ENCODE measurements at regions not wholly inside any gene's neighbourhood (a gene's known extent, or its start where the extent isn't known, plus 50 kb on each side); places are given as distances from the start of the nearest gene placed in this dataset.

GRCh38 chrX:115364670-115365069 is 75.2 kb downstream of the LUZP4 start:
- CTCF ChIA-PET: interaction anchor here (0.6 to 4.0 kb wide), 5 partner anchors 10 to 278 kb away, joined by 3 to 33 read pairs (median 5); no protein-coding TSS in a partner anchor

GRCh38 chrX:115366535-115366934 is 77.0 kb downstream of the LUZP4 start:
- DNase-seq (ENCODE audit: low read depth, low spot score): no peak
- Histone ChIP-seq H3K4me1 (ENCODE audit: control insufficient read depth, insufficient read depth, low read length) (no peaks in the 10 kb centered on the region), H3K4me2 (ENCODE audit: control insufficient read depth, insufficient read depth) (no peak overlapping the region), H3K9ac (ENCODE audit: control insufficient read depth, insufficient read depth, low read length) (no peak overlapping the region), H3K27me3 (replicated peaks in 1 of 2; ENCODE audit: control insufficient read depth in 2 of 2, insufficient read depth in 2 of 2, low read length in 1 of 2) (no peaks in the 10 kb centered on the region; a peak in 1 of 4 replicates), H3K9me3 (replicated peaks; ENCODE audit: control insufficient read depth, insufficient read depth, low read length) (no peaks in the 10 kb centered on the region), H3K36me3 (ENCODE audit: control insufficient read depth in 2 of 2, insufficient read depth in 2 of 2, low read length in 1 of 2) (no peaks in the 10 kb centered on the region), H3K79me2 (ENCODE audit: control insufficient read depth, insufficient read depth, low read length) (no peaks in the 10 kb centered on the region), H3K4me3 (no peak overlapping the region), H4K20me1 (ENCODE audit: control insufficient read depth, insufficient read depth) (no peaks in the 10 kb centered on the region), H2AFZ (ENCODE audit: control insufficient read depth, low read depth, low read length) (no peak overlapping the region), H3K27ac (ENCODE audit: control insufficient read depth, insufficient read depth) (no peak overlapping the region)
- in situ Hi-C loops (cut with MboI) (no loop called here), intact Hi-C loops (cut with micrococcal nuclease; ENCODE audit: unreplicated experiment) (no loop called here)
- ATAC-seq: no peak
- ChIA-PET SMC1A (ENCODE audit: uncharacterized antibody, unreplicated experiment) (no interaction called here), POLR2A (interaction anchor here (0.5 kb wide), 1 partner anchor 254 kb away, joined by 4 read pairs; no protein-coding TSS in a partner anchor), CTCF (no interaction called here), RAD21 (ENCODE audit: unreplicated experiment) (no interaction called here)
- WGBS (ENCODE audit: insufficient coverage, insufficient replicate concordance, low lambda C conversion rate, missing lambda C conversion rate): 3% methylated on average over 1 of the region's 1 CpG
- FAIRE-seq: no peak
- no TSS peak for BruUV-seq (replicated peaks)
- TF ChIP-seq NKRF (conservative IDR thresholded peaks at IDR 0.05) (no peak), IRF4 (IDR thresholded peaks at IDR 0.05; ENCODE audit: low read depth, low read length) (no peak), MLLT1 (IDR thresholded peaks at IDR 0.05) (no peak), ATF7 (IDR thresholded peaks at IDR 0.05; ENCODE audit: low read depth) (no peak), SP1 (IDR thresholded peaks at IDR 0.05; ENCODE audit: low read depth, low read length) (no peak), NRF1 (conservative IDR thresholded peaks at IDR 0.05; ENCODE audit: low read depth, low read length) (no peak)

More at GRCh38 chrX:115364670-115365069, 75.2 kb downstream of the LUZP4 start:
- Histone ChIP-seq H3K27ac (ENCODE audit: control insufficient read depth, insufficient read depth) (no peak overlapping the region), H3K4me1 (ENCODE audit: control insufficient read depth, insufficient read depth, low read length) (no peaks in the 10 kb centered on the region), H3K9ac (ENCODE audit: control insufficient read depth, insufficient read depth, low read length) (no peak overlapping the region), H3K9me3 (replicated peaks; ENCODE audit: control insufficient read depth, insufficient read depth, low read length) (no peaks in the 10 kb centered on the region), H3K79me2 (ENCODE audit: control insufficient read depth, insufficient read depth, low read length) (no peaks in the 10 kb centered on the region), H4K20me1 (ENCODE audit: control insufficient read depth, insufficient read depth) (no peaks in the 10 kb centered on the region), H3K4me2 (ENCODE audit: control insufficient read depth, insufficient read depth) (no peak overlapping the region), H3K27me3 (replicated peaks in 1 of 2; ENCODE audit: control insufficient read depth in 2 of 2, insufficient read depth in 2 of 2, low read length in 1 of 2) (no peaks in the 10 kb centered on the region; a peak in 1 of 4 replicates), H2AFZ (ENCODE audit: control insufficient read depth, low read depth, low read length) (no peak overlapping the region), H3K36me3 (ENCODE audit: control insufficient read depth in 2 of 2, insufficient read depth in 2 of 2, low read length in 1 of 2) (no peaks in the 10 kb centered on the region), H3K4me3 (no peak overlapping the region)
- ChIA-PET RAD21 (ENCODE audit: unreplicated experiment) (interaction anchor here (3.9 kb wide), 1 partner anchor 198 kb away, joined by 19 read pairs; the partner anchor contains the start of gene PLS3), SMC1A (ENCODE audit: uncharacterized antibody, unreplicated experiment) (interaction anchor here (1.1 to 4.2 kb wide), 5 partner anchors 16 to 199 kb away, joined by 3 to 31 read pairs (median 8); no protein-coding TSS in a partner anchor), POLR2A (interaction anchor here (0.9 kb wide), 1 partner anchor 199 kb away, joined by 3 read pairs; no protein-coding TSS in a partner anchor)
- ATAC-seq (no peak), FAIRE-seq (no peak), DNase-seq (ENCODE audit: low read depth, low spot score) (no peak)
- TF ChIP-seq STAT3 (IDR thresholded peaks at IDR 0.05; ENCODE audit: low read depth, low read length) (no peak), BMI1 (IDR thresholded peaks at IDR 0.05; ENCODE audit: borderline replicate concordance) (no peak), BCL3 (IDR thresholded peaks at IDR 0.05; ENCODE audit: borderline replicate concordance, insufficient read depth, low read depth, low read length, poor library complexity, severe bottlenecking) (no peak)
- intact Hi-C loops (cut with micrococcal nuclease; ENCODE audit: unreplicated experiment): loop anchor here (5.0 kb wide), 2 partner anchors 48 to 198 kb away; partner anchors contain the start of gene PLS3
- in situ Hi-C loops (cut with MboI): no loop called here
- BruUV-seq (replicated peaks): no TSS peak
